Ishikawa (cell line): ENCODE measurements at regions not wholly inside any gene's neighbourhood (a gene's known extent, or its start where the extent isn't known, plus 50 kb on each side); places are given as distances from the start of the nearest gene placed in this dataset.

ENCODE experiments used
- EGR1 ChIP-seq: IDR thresholded peaks from 2 replicates; pipeline ENCODE4 v1.6.1; 2012
- EP300 ChIP-seq: IDR thresholded peaks from 2 replicates; pipeline ENCODE4 v1.6.1; 2012; ENCODE audit warnings: borderline replicate concordance
- RAD21 ChIP-seq: IDR thresholded peaks from 2 replicates; pipeline ENCODE4 v1.6.1; 2012; ENCODE audit warnings: low read depth
- REST ChIP-seq: IDR thresholded peaks from 2 replicates; pipeline ENCODE4 v1.6.1; 2012; ENCODE audit warnings: low read depth, mild to moderate bottlenecking
- TAF1 ChIP-seq: IDR thresholded peaks from 2 replicates; pipeline ENCODE4 v1.6.1; 2012; ENCODE audit warnings: low read depth, mild to moderate bottlenecking
- TCF12 ChIP-seq: IDR thresholded peaks from 2 replicates; pipeline ENCODE4 v1.6.1; 2012; ENCODE audit warnings: low read depth
- YY1 ChIP-seq: IDR thresholded peaks from 2 replicates; pipeline ENCODE4 v1.6.1; 2012; ENCODE audit warnings: low read depth

GRCh38 chr6:11885159-11885558 is 106.6 kb upstream of the ADTRP start:
- TF ChIP-seq REST, result no peak
- TF ChIP-seq RAD21, result no peak
- no peak for TF ChIP-seq TAF1
- no peak for TF ChIP-seq EP300
- no peak for TF ChIP-seq EGR1
- no peak for TF ChIP-seq YY1
- no peak for TF ChIP-seq TCF12
